8988T (cell line): ENCODE measurements at regions not wholly inside any gene's neighbourhood (a gene's known extent, or its start where the extent isn't known, plus 50 kb on each side); places are given as distances from the start of the nearest gene placed in this dataset.

Experiments
- DNase-seq: peaks from one replicate; pipeline ENCODE4 v3.0.0; 2011

- no peak for DNase-seq
Observed at GRCh38 chr18:78701771-78702396, 277.7 kb upstream of the SALL3 start.

- no peak for DNase-seq
Observed at GRCh38 chr18:78703291-78703690, 276.3 kb upstream of the SALL3 start.

- no peak for DNase-seq
Observed at GRCh38 chr18:78704971-78705461, 274.6 kb upstream of the SALL3 start.

- no peak for DNase-seq
Observed at GRCh38 chr18:78709261-78709809, 270.3 kb upstream of the SALL3 start.

GRCh38 chr18:78711316-78711715, 268.3 kb upstream of the SALL3 start:
- no peak for DNase-seq

- no peak for DNase-seq
Observed at GRCh38 chr18:78711971-78712370, 267.6 kb upstream of the SALL3 start.

GRCh38 chr18:78713069-78713468, 266.5 kb upstream of the SALL3 start:
- DNase-seq, result no peak

GRCh38 chr18:78713726-78714125, 265.9 kb upstream of the SALL3 start:
- no peak for DNase-seq

GRCh38 chr18:78716022-78716421, 263.6 kb upstream of the SALL3 start:
- DNase-seq, result no peak

- DNase-seq, result no peak
Observed at GRCh38 chr18:78716581-78716980, 263.0 kb upstream of the SALL3 start.

- DNase-seq, result no peak
Observed at GRCh38 chr18:78717051-78717765, 262.4 kb upstream of the SALL3 start.

GRCh38 chr18:78717766-78718150, 261.9 kb upstream of the SALL3 start:
- no peak for DNase-seq

GRCh38 chr18:78719821-78720220, 259.8 kb upstream of the SALL3 start:
- DNase-seq, result no peak

GRCh38 chr18:78720456-78721237, 259.0 kb upstream of the SALL3 start:
- no peak for DNase-seq

GRCh38 chr18:78721238-78721875, 258.3 kb upstream of the SALL3 start:
- DNase-seq, result no peak

GRCh38 chr18:78721981-78722380, 257.6 kb upstream of the SALL3 start:
- no peak for DNase-seq

GRCh38 chr18:78722386-78722785, 257.2 kb upstream of the SALL3 start:
- DNase-seq, result no peak

GRCh38 chr18:78722929-78723710, 256.5 kb upstream of the SALL3 start:
- DNase-seq, result no peak

GRCh38 chr18:78724214-78724914, 255.3 kb upstream of the SALL3 start:
- no peak for DNase-seq

GRCh38 chr18:78725426-78725825, 254.2 kb upstream of the SALL3 start:
- no peak for DNase-seq

- DNase-seq, result no peak
Observed at GRCh38 chr18:78726326-78727056, 253.1 kb upstream of the SALL3 start.
